Keratinocyte (primary cell): ENCODE measurements at regions not wholly inside any gene's neighbourhood (a gene's known extent, or its start where the extent isn't known, plus 50 kb on each side); places are given as distances from the start of the nearest gene placed in this dataset.

ENCODE experiments used
- DNase-seq: peaks from one replicate; pipeline ENCODE4 v3.0.0-alpha.2; 2011; ENCODE audit warnings: low read depth, missing footprints, low spot score
- FAIRE-seq: peaks from 2 replicates; lab custom pipeline; 2011; peaks lifted over from hg19 to GRCh38; lab: Jason Lieb, UNC
- H2AFZ ChIP-seq: 2 replicates; pipeline ENCODE4 v1.6.0; 2012; ENCODE audit warnings: low read length, control low read depth, inconsistent platforms; ENCODE audit not compliant: control insufficient read depth
- H3K27ac ChIP-seq: 2 replicates; pipeline ENCODE4 v1.5.1; 2011; ENCODE audit warnings: low read length; ENCODE audit not compliant: control insufficient read depth, insufficient read depth
- H3K27me3 ChIP-seq: 3 replicates; pipeline ENCODE4 v1.6.0; 2011; ENCODE audit warnings: low read length; ENCODE audit not compliant: control insufficient read depth, insufficient read depth; ENCODE audit errors: extremely low read depth
- H3K36me3 ChIP-seq, 2 experiments: 2 replicates in 1 of 2; 3 replicates in 1 of 2; pipeline ENCODE4 v1.5.1; 2011; ENCODE audit warnings: low read length in 2 of 2, mild to moderate bottlenecking in 1 of 2; ENCODE audit not compliant: control insufficient read depth in 2 of 2, insufficient read depth in 2 of 2; ENCODE audit errors: extremely low read depth in 1 of 2
- H3K4me1 ChIP-seq: 3 replicates; pipeline ENCODE4 v1.5.1; 2011; ENCODE audit warnings: low read length; ENCODE audit not compliant: control insufficient read depth, insufficient read depth; ENCODE audit errors: extremely low read depth
- H3K4me2 ChIP-seq: 3 replicates; pipeline ENCODE4 v1.6.0; 2011; ENCODE audit warnings: low read depth, low read length; ENCODE audit not compliant: control insufficient read depth, insufficient read depth; ENCODE audit errors: extremely low read depth
- H3K4me3 ChIP-seq, 3 experiments: fragments of 200-600 bp in 1 of 3; sonication (generic) in 1 of 3; 2 replicates in 2 of 3; 3 replicates in 1 of 3; pipeline ENCODE4 v1.5.1; 2011 to 2016; ENCODE audit warnings: low read length in 3 of 3, mild to moderate bottlenecking in 3 of 3, control low read depth in 2 of 3, inconsistent platforms in 1 of 3, low read depth in 1 of 3, mixed read lengths in 1 of 3, mixed run types in 1 of 3, moderate library complexity in 1 of 3; ENCODE audit not compliant: control insufficient read depth in 2 of 3, insufficient read depth in 2 of 3; ENCODE audit errors: extremely low read depth in 1 of 3
- H3K79me2 ChIP-seq: 2 replicates; pipeline ENCODE4 v1.6.0; 2012; ENCODE audit warnings: low read length; ENCODE audit not compliant: control insufficient read depth, insufficient read depth
- H3K9ac ChIP-seq: 3 replicates; pipeline ENCODE4 v1.6.0; 2011; ENCODE audit warnings: low read length; ENCODE audit not compliant: control insufficient read depth, insufficient read depth; ENCODE audit errors: extremely low read depth
- H3K9me1 ChIP-seq: 3 replicates; pipeline ENCODE4 v1.6.0; 2011; ENCODE audit warnings: low read length; ENCODE audit not compliant: control insufficient read depth, insufficient read depth; ENCODE audit errors: extremely low read depth
- H3K9me3 ChIP-seq: 2 replicates; pipeline ENCODE4 v1.5.1; 2012; ENCODE audit warnings: low read depth, low read length; ENCODE audit not compliant: control insufficient read depth
- H4K20me1 ChIP-seq: 3 replicates; pipeline ENCODE4 v1.6.0; 2011; ENCODE audit warnings: low read length; ENCODE audit not compliant: control insufficient read depth, insufficient read depth; ENCODE audit errors: extremely low read depth
- CTCF ChIP-seq, 3 experiments: IDR thresholded peaks in 1 of 3; conservative IDR thresholded peaks in 1 of 3; optimal IDR thresholded peaks in 1 of 3; 2 replicates in 2 of 3; 3 replicates in 1 of 3; pipeline versions ENCODE3 to v1.5.1; 2011; ENCODE audit warnings: low read length in 3 of 3, mild to moderate bottlenecking in 3 of 3, moderate library complexity in 2 of 3, control low read depth in 1 of 3, inconsistent platforms in 1 of 3; ENCODE audit not compliant: insufficient read depth in 2 of 3; ENCODE audit errors: extremely low read depth in 1 of 3
- EZH2 ChIP-seq: IDR thresholded peaks from one replicate; pipeline ENCODE4 v1.6.1; 2012; ENCODE audit warnings: inconsistent platforms, mild to moderate bottlenecking, low read length, moderate library complexity
- dilution Hi-C: fragments of 300-500 bp; cut with MboI; formaldehyde crosslinking; loops from one replicate; pipeline ENCODE4 v1.7.0; 2020; ENCODE audit warnings: low sequenced_read_pairs; ENCODE audit not compliant: extremely low pct_ligation_motif_present

GRCh38 chr18:38525039-38525438 is 959.4 kb upstream of the CELF4 start:
- Histone ChIP-seq H3K9me3 (no peaks in the 10 kb centered on the region), H3K27me3 (no peaks in the 10 kb centered on the region), H3K4me2 (no peak overlapping the region), H3K4me3 (no peak overlapping the region), H3K9ac (no peak overlapping the region), H3K27ac (no peak overlapping the region), H2AFZ (no peak overlapping the region), H3K4me1 (peaks cover 7% of the 10 kb centered on the region), H4K20me1 (no peaks in the 10 kb centered on the region), H3K36me3 (no peaks in the 10 kb centered on the region), H3K79me2 (no peaks in the 10 kb centered on the region), H3K9me1 (no peaks in the 10 kb centered on the region)
- FAIRE-seq, result no peak
- no peak for TF ChIP-seq EZH2
- TF ChIP-seq CTCF (optimal IDR thresholded peaks at IDR 0.05 in 1 of 3, IDR thresholded peaks at IDR 0.05 in 1 of 3, conservative IDR thresholded peaks at IDR 0.05 in 1 of 3; ENCODE audit: extremely low read depth in 1 of 3, insufficient read depth in 2 of 3, low read length in 3 of 3), result no peak
- no peak for DNase-seq
- dilution Hi-C loops, result no loop called here

GRCh38 chr18:38520786-38521185 is 955.2 kb upstream of the CELF4 start:
- no peaks in the 10 kb centered on the region for H3K4me1 ChIP-seq
- no peak overlapping the region for H3K4me2 ChIP-seq
- H3K27ac ChIP-seq, result no peak overlapping the region
- H3K9ac ChIP-seq, result no peak overlapping the region
- no peak for DNase-seq
- H3K9me1 ChIP-seq, result no peaks in the 10 kb centered on the region
- no peak overlapping the region for H3K4me3 ChIP-seq
- TF ChIP-seq EZH2 (no peak), CTCF (optimal IDR thresholded peaks at IDR 0.05 in 1 of 3, IDR thresholded peaks at IDR 0.05 in 1 of 3, conservative IDR thresholded peaks at IDR 0.05 in 1 of 3; ENCODE audit: extremely low read depth in 1 of 3, insufficient read depth in 2 of 3, low read length in 3 of 3) (no peak)
- FAIRE-seq, result no peak
- no peaks in the 10 kb centered on the region for H4K20me1 ChIP-seq
- H3K79me2 ChIP-seq, result no peaks in the 10 kb centered on the region
- no peaks in the 10 kb centered on the region for H3K9me3 ChIP-seq
- H3K36me3 ChIP-seq, result no peaks in the 10 kb centered on the region
- no peak overlapping the region for H2AFZ ChIP-seq
- dilution Hi-C loops, result no loop called here
- no peaks in the 10 kb centered on the region for H3K27me3 ChIP-seq
